HUES6 (cell line): ENCODE measurements at regions not wholly inside any gene's neighbourhood (a gene's known extent, or its start where the extent isn't known, plus 50 kb on each side); places are given as distances from the start of the nearest gene placed in this dataset.

ENCODE experiments used
- H3K27ac ChIP-seq: 2 replicates; pipeline ENCODE4 v1.7.0; 2013; ENCODE audit warnings: low read depth, mild to moderate bottlenecking, low read length, inconsistent platforms
- H3K27me3 ChIP-seq: 2 replicates; pipeline ENCODE4 v1.6.1; 2013; ENCODE audit warnings: low read length; ENCODE audit not compliant: control insufficient read depth, insufficient read depth
- H3K36me3 ChIP-seq: 2 replicates; pipeline ENCODE4 v1.6.1; 2013; ENCODE audit warnings: low read length; ENCODE audit not compliant: control insufficient read depth, insufficient read depth
- H3K4me1 ChIP-seq: 2 replicates; pipeline ENCODE4 v1.6.1; 2013; ENCODE audit warnings: low read length; ENCODE audit not compliant: control insufficient read depth, insufficient read depth
- H3K4me3 ChIP-seq: 2 replicates; pipeline ENCODE4 v1.5.1; 2013; ENCODE audit warnings: low read depth, low read length
- H3K9ac ChIP-seq: one replicate; pipeline ENCODE4 v1.6.1; 2013; ENCODE audit warnings: mild to moderate bottlenecking, low read length
- H3K9me3 ChIP-seq: 2 replicates; pipeline ENCODE4 v1.6.1; 2013; ENCODE audit warnings: low read depth, low read length; ENCODE audit not compliant: control insufficient read depth, insufficient read depth

GRCh38 chr15:27623149-27623548 lies 476.0 kb downstream of the OCA2 start:
- no peaks in the 10 kb centered on the region for H3K36me3 ChIP-seq
- peaks cover 9% of the 10 kb centered on the region for H3K9me3 ChIP-seq
- H3K9ac ChIP-seq = no peak overlapping the region
- no peak overlapping the region for H3K27ac ChIP-seq
- no peak overlapping the region for H3K4me3 ChIP-seq
- H3K27me3 ChIP-seq = no peaks in the 10 kb centered on the region
- no peaks in the 10 kb centered on the region for H3K4me1 ChIP-seq

- no peaks in the 10 kb centered on the region for H3K4me1 ChIP-seq
- no peak overlapping the region for H3K9ac ChIP-seq
- H3K4me3 ChIP-seq = no peak overlapping the region
- H3K27ac ChIP-seq = no peak overlapping the region
- no peaks in the 10 kb centered on the region for H3K36me3 ChIP-seq
- H3K9me3 ChIP-seq = peaks cover 6% of the 10 kb centered on the region
- H3K27me3 ChIP-seq = no peaks in the 10 kb centered on the region
Observed at GRCh38 chr15:27622371-27622770, 476.7 kb downstream of the OCA2 start.

GRCh38 chr15:27619204-27619603 lies 479.9 kb downstream of the OCA2 start:
- H3K9me3 ChIP-seq = no peaks in the 10 kb centered on the region
- no peaks in the 10 kb centered on the region for H3K4me1 ChIP-seq
- no peak overlapping the region for H3K4me3 ChIP-seq
- H3K27me3 ChIP-seq = no peaks in the 10 kb centered on the region
- H3K27ac ChIP-seq = no peak overlapping the region
- no peak overlapping the region for H3K9ac ChIP-seq
- H3K36me3 ChIP-seq = no peaks in the 10 kb centered on the region

GRCh38 chr15:27617013-27617412 lies 482.1 kb downstream of the OCA2 start:
- Histone ChIP-seq H3K4me1 (no peaks in the 10 kb centered on the region), H3K36me3 (no peaks in the 10 kb centered on the region), H3K9me3 (no peaks in the 10 kb centered on the region), H3K4me3 (no peak overlapping the region), H3K9ac (no peak overlapping the region), H3K27ac (no peak overlapping the region), H3K27me3 (no peaks in the 10 kb centered on the region)

GRCh38 chr15:27608248-27608647 lies 490.9 kb downstream of the OCA2 start:
- Histone ChIP-seq H3K36me3 (no peaks in the 10 kb centered on the region), H3K4me3 (no peak overlapping the region), H3K4me1 (no peaks in the 10 kb centered on the region), H3K9me3 (peaks cover 22% of the 10 kb centered on the region), H3K9ac (no peak overlapping the region), H3K27ac (no peak overlapping the region), H3K27me3 (no peaks in the 10 kb centered on the region)

GRCh38 chr15:27601239-27601960 lies 497.7 kb downstream of the OCA2 start:
- Histone ChIP-seq H3K4me1 (no peaks in the 10 kb centered on the region), H3K4me3 (no peak overlapping the region), H3K9ac (no peak overlapping the region), H3K36me3 (no peaks in the 10 kb centered on the region), H3K27me3 (no peaks in the 10 kb centered on the region), H3K9me3 (peaks cover 21% of the 10 kb centered on the region), H3K27ac (no peak overlapping the region)

- H3K9ac ChIP-seq = no peak overlapping the region
- no peaks in the 10 kb centered on the region; the same call in 1 of the 2 replicates for H3K27me3 ChIP-seq
- no peaks in the 10 kb centered on the region for H3K36me3 ChIP-seq
- H3K27ac ChIP-seq = no peak overlapping the region
- H3K4me3 ChIP-seq = no peak overlapping the region
- no peaks in the 10 kb centered on the region for H3K4me1 ChIP-seq
- H3K9me3 ChIP-seq = peaks cover 5% of the 10 kb centered on the region
Observed at GRCh38 chr15:27599034-27599433, 500.1 kb downstream of the OCA2 start.

GRCh38 chr15:27598251-27599009 lies 500.7 kb downstream of the OCA2 start:
- Histone ChIP-seq H3K9ac (no peak overlapping the region), H3K4me3 (no peak overlapping the region), H3K9me3 (peaks cover 5% of the 10 kb centered on the region), H3K27ac (no peak overlapping the region), H3K4me1 (no peaks in the 10 kb centered on the region), H3K36me3 (no peaks in the 10 kb centered on the region), H3K27me3 (no peaks in the 10 kb centered on the region; the same call in 1 of the 2 replicates)

- Histone ChIP-seq H3K9ac (no peak overlapping the region), H3K4me3 (no peak overlapping the region), H3K27ac (no peak overlapping the region), H3K36me3 (no peaks in the 10 kb centered on the region), H3K27me3 (no peaks in the 10 kb centered on the region; the same call in 1 of the 2 replicates), H3K9me3 (no peaks in the 10 kb centered on the region), H3K4me1 (no peaks in the 10 kb centered on the region)
Observed at GRCh38 chr15:27595211-27595610, 503.9 kb downstream of the OCA2 start.

- H3K9me3 ChIP-seq = no peaks in the 10 kb centered on the region
- no peaks in the 10 kb centered on the region for H3K36me3 ChIP-seq
- H3K27me3 ChIP-seq = no peaks in the 10 kb centered on the region; the same call in 1 of the 2 replicates
- no peak overlapping the region for H3K27ac ChIP-seq
- H3K9ac ChIP-seq = no peak overlapping the region
- H3K4me1 ChIP-seq = no peaks in the 10 kb centered on the region; the same call in 1 of the 2 replicates
- no peak overlapping the region for H3K4me3 ChIP-seq
Observed at GRCh38 chr15:27592036-27592760, 506.9 kb downstream of the OCA2 start.
